ENCODE measurements at regions not wholly inside any gene's neighbourhood (a gene's known extent, or its start where the extent isn't known, plus 50 kb on each side); places are given as distances from the start of the nearest gene placed in this dataset.

GRCh38 chr12:69115099-69115498 lies 124.3 kb upstream of the CPSF6 start:
- no peak for TF ChIP-seq SP1 (IDR thresholded peaks at IDR 0.05; ENCODE audit: low read depth, low read length)
- TF ChIP-seq EP300 (IDR thresholded peaks at IDR 0.05; ENCODE audit: borderline replicate concordance in 1 of 2, control insufficient read depth in 1 of 2, low read depth in 2 of 2, low read length in 2 of 2): no peak
- TF ChIP-seq NR2C2 (IDR thresholded peaks at IDR 0.05; ENCODE audit: borderline replicate concordance, control insufficient read depth, insufficient read length, low read depth): no peak
- no peak for TF ChIP-seq POLR2AphosphoS5 (IDR thresholded peaks at IDR 0.05; ENCODE audit: low read length)
- no peak for TF ChIP-seq MAX (IDR thresholded peaks at IDR 0.05; ENCODE audit: low read depth, low read length)
- TF ChIP-seq BMI1 (IDR thresholded peaks at IDR 0.05; ENCODE audit: borderline replicate concordance): no peak
- TF ChIP-seq SMC3 (IDR thresholded peaks at IDR 0.05; ENCODE audit: borderline replicate concordance, low read length): no peak
